ENCODE measurements at regions not wholly inside any gene's neighbourhood (a gene's known extent, or its start where the extent isn't known, plus 50 kb on each side); places are given as distances from the start of the nearest gene placed in this dataset.

- TF ChIP-seq CTCF (conservative IDR thresholded peaks at IDR 0.05 in 1 of 2, IDR thresholded peaks at IDR 0.05 in 1 of 2; ENCODE audit: extremely low read depth in 1 of 2, insufficient read depth in 1 of 2, low read depth in 1 of 2, low read length in 2 of 2): no peak
- no peak for TF ChIP-seq EZH2 (IDR thresholded peaks at IDR 0.05; ENCODE audit: borderline replicate concordance, low read length)
Observed at GRCh38 chr12:127231371-127231770, 1035.6 kb upstream of the TMEM132C start.

All from mammary epithelial cell (primary cell).